Neural progenitor cell (in vitro differentiated cells): ENCODE measurements at regions not wholly inside any gene's neighbourhood (a gene's known extent, or its start where the extent isn't known, plus 50 kb on each side); places are given as distances from the start of the nearest gene placed in this dataset.

Experiments used
- CTCF ChIP-seq: fragments of 200-600 bp; sonication (generic); IDR thresholded peaks from 2 replicates; pipeline ENCODE4 v1.5.1; 2017; ENCODE audit warnings: antibody characterized with exemption, mild to moderate bottlenecking
- EZH2phosphoT487 ChIP-seq: fragments of 200-600 bp; sonication (generic); IDR thresholded peaks from 2 replicates; pipeline ENCODE4 v1.6.1; 2017; ENCODE audit warnings: antibody characterized with exemption

GRCh38 chr6:168148231-168148849 lies 69.3 kb upstream of the FRMD1 start:
- no peak for TF ChIP-seq CTCF
- TF ChIP-seq EZH2phosphoT487: no peak
